Iris pigment epithelial cell (primary cell): ENCODE measurements at regions not wholly inside any gene's neighbourhood (a gene's known extent, or its start where the extent isn't known, plus 50 kb on each side); places are given as distances from the start of the nearest gene placed in this dataset.
"Not testable (repeated sequence)": the region's sequence is repeated elsewhere in the genome, so short reads cannot be mapped to it uniquely, and the experiment has no call there.

Experiments
- DNase-seq: peaks from one replicate; pipeline ENCODE4 v3.0.0-alpha.2; 2011; ENCODE audit warnings: low read depth

DNA sequence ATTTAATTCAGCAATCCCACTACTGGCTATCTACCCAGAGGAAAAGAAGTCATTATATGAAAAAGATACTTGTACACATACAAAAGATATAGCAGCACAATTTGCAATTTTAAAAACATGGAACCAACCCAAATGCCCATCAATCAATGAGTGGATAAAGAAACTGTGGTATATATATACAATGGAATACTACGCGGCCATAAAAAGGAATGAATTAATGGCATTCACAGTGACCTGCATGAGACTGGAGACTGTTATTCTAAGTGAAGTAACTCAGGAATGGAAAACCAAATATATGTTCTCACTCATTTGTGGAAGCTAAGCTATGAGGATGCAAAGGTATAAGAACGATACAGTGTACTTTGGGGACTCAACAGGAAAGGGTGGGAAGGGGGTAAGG is 102.8 kb upstream of the KCNMA1 start:
- DNase-seq, result not testable (repeated sequence)

DNA sequence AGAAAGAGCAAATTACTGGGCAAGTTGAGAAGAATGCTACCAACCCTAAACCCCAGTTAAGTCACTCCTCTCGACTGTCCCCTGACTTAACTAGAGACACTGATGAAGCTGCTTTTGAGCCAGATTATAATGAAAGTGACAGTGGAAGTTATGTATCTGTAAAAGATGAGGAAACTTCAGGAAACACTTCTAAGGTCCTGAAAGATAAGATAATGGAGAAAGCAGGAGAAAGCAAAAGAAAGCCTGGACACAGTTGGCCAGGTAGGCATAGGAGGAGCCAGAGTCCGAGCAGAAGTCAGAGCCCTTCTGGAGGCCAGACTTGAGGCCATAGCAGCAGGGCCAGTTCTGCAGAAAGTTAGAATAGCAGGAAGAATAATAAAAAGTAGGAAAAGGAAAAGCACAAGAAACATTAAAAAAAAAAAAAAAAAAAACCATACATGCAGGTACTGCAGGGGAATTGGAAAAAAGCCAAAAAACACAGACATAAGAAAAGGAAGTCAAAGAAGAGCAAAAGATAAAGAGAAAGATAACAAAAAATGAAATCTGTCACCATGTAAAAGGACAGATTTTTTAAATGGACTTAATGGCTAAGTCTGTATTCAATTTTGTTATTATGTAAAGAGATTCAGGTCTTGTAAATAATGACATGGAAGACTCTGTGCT is 101.0 kb upstream of the KCNMA1 start:
- DNase-seq, result no peak

- DNase-seq, result peak; percentile 98
Measured at GRCh38 chr10:77737608-77738007, 100.0 kb upstream of the KCNMA1 start.

- peak; percentile 54 for DNase-seq
Measured at GRCh38 chr10:77735136-77735535, 97.5 kb upstream of the KCNMA1 start.

DNA sequence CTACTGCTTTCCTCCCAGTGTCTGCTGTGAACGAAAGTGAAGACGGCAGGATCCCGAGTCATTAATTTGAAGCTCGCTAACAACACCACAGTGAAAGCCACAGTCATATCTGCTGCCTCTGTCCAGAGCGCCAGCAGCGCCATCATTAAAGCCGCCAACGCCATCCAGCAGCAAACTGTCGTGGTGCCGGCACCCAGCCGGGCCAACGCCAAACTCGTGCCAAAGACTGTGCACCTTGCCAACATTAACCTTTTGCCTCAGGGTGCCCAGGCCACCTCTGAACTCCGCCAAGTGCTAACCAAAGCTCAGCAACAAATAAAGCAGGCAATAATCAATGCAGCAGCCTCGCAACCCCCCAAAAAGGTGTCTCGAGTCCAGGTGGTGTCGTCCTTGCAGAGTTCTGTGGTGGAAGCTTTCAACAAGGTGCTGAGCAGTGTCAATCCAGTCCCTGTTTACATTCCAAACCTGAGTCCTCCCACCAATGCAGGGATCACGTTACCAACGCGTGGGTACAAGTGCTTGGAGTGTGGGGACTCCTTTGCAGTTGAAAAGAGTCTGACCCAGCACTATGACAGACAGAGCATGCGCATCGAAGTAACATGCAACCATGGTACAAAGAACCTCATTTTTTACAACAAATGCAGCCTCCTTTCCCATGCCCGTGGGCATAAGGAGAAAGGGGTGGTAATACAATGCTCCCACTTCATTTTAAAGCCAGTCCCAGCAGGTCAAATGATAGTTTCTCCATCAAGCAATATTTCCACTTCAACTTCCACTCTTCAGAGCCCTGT is 94.8 kb upstream of the KCNMA1 start:
- no peak for DNase-seq

DNA sequence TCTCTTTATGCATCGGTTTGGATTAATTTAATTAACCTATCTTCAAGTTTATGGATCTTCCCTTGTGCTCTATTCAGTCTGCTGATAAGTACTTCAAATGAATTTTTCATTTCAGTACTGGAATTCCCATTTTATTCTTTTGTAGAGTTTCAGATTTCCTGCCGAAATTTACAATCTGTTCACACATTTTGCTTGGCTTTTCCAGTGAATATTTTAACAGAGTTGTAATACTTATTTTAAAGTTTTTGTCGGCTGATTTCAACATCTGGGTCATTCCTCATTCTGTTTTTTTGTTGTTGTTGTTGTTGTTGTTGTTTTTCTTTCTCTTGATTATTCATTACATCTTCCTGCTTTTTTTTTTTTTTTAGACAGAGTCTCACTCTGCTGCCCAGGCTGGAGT is 89.9 kb upstream of the KCNMA1 start:
- DNase-seq, result no peak

GRCh38 chr10:77726732-77727131 is 89.1 kb upstream of the KCNMA1 start:
- no peak for DNase-seq

GRCh38 chr10:77726301-77726700 is 88.7 kb upstream of the KCNMA1 start:
- DNase-seq, result no peak

- no peak for DNase-seq
Measured at GRCh38 chr10:77724820-77725219, 87.2 kb upstream of the KCNMA1 start.

DNA sequence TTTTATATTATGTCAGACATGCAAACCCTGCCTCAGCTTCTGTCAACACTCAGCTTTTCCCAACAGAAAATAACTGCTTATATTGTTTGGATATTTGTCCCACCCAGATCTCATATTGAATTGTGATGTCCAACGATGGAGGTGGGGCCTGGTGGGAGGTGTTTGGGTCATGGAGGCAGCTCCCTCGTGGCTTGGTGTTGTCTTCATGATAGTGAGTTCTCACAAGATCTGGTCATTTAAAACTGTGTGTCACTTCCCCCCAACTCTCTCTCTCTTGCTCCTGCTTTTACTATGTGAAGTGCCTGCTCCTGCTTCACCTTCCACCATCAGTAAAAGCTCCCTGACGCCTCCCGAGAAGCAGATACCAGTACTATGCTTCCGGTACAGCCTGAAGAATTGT is 85.8 kb upstream of the KCNMA1 start:
- DNase-seq, result no peak

GRCh38 chr10:77722956-77723355 is 85.3 kb upstream of the KCNMA1 start:
- DNase-seq, result peak; percentile 78

- no peak for DNase-seq
Measured at GRCh38 chr10:77721815-77722214, 84.2 kb upstream of the KCNMA1 start.

DNA sequence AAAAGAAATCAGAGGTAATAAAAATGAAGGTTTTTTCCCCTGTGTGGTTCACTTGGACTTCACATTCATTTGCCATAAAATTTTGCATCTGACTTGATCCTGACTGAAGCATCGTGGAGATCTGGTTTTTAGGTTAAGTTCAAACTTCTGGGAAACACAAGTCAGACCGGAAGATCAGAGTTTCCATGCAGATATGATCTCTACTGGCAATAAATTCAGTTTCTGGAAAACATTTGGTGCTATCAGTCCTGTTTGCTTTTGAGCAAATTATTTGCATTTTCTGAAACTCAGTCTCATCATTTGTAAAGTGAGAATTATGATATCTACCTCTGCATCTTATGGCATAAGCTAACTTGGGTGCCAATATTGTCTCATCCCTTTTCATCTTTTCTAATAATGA is 81.3 kb upstream of the KCNMA1 start:
- DNase-seq, result no peak

- DNase-seq, result not testable (repeated sequence)
Measured at GRCh38 chr10:77718312-77718711, 80.7 kb upstream of the KCNMA1 start.

- peak; percentile 24 for DNase-seq
Measured at GRCh38 chr10:77717336-77717735, 79.7 kb upstream of the KCNMA1 start.

DNA sequence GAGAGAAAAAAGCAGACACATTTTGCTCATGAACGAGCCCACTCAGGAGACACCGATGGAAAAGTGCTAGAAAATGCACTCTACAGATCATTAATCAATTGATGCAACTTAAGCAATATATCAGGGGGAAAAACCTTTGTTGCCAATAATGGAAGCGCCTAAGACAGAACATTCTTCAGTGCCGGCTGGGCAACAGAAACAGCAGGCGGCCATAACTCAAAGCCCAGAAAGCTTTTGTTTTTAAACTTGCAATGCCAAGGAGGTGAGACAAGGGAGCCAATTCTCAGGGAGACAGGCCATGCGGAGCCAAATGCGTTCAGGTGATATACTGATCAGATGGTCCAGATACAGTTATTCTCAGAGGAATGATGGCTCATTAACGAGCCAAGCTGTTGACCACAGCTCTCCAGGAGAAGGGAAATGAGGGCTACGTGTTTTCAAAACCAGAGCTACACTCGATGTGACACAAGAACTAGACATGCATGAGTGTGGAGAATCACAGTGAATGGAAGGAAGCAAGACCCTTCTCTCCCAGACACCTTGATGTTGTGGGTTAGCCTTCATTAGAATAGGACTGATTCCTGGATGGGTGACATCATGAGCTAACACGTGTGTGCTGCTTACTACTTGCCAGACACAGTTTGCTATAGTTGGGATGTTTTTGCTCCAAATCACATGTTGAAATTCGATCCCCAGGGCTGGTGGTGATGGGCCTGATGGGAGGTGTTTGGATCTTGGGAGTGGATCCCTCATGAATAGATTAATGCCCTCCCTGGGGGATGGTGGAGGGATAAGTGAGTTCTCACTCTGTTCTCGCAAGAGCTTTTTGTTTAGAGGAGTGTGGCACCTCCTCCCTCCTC is 79.1 kb upstream of the KCNMA1 start:
- DNase-seq, result peak; percentile 53

DNA sequence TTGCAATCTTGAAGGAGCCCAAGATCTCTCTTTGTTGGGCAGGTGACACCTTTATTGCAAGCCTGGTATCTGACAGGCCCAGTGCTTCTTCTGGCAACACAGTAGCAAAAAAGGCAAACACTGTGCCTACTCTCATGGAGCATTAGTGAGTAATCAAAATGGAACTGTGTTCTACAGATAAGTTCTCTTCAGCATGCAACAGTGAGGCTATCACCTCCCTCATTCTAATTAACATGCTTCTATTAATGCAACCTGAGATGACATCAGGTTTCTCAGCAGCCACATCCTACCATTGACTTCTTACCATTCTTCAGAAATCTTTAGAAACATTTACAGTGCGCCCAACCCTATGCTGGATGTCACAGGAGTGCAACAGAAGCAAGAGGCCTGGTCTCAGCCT is 77.9 kb upstream of the KCNMA1 start:
- no peak for DNase-seq

- DNase-seq, result no peak
Measured at GRCh38 chr10:77715088-77715487, 77.5 kb upstream of the KCNMA1 start.

- no peak for DNase-seq
Measured at GRCh38 chr10:77713521-77714280, 76.1 kb upstream of the KCNMA1 start.

DNA sequence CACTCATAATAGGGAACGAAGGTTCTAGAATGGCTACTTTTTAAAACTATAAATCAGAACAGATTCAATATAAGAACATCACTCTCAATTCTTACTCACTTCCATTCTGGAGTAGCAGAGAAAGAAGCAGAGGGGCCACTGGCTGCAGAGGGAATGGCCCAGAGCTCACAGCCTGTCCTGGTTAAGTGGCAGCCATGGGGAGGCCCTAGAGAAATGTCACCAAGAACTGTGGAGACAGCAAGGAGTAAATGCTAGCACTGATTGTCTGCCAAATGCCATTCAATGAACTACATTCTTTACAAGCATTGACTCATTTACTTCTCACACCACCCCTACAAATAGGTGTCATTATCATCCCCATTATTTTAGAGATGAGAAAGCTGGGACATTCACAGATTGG is 74.6 kb upstream of the KCNMA1 start:
- DNase-seq, result no peak

- DNase-seq, result no peak
Measured at GRCh38 chr10:77711683-77712049, 74.1 kb upstream of the KCNMA1 start.
